ENCODE measurements at regions not wholly inside any gene's neighbourhood (a gene's known extent, or its start where the extent isn't known, plus 50 kb on each side); places are given as distances from the start of the nearest gene placed in this dataset.

GRCh38 chr13:80612804-80613203 is 271.9 kb upstream of the SPRY2 start:
- DNase-seq = no peak

GRCh38 chr13:80611310-80611709 is 270.4 kb upstream of the SPRY2 start:
- DNase-seq = no peak

GRCh38 chr13:80605716-80606115 is 264.8 kb upstream of the SPRY2 start:
- no peak for DNase-seq

DNA sequence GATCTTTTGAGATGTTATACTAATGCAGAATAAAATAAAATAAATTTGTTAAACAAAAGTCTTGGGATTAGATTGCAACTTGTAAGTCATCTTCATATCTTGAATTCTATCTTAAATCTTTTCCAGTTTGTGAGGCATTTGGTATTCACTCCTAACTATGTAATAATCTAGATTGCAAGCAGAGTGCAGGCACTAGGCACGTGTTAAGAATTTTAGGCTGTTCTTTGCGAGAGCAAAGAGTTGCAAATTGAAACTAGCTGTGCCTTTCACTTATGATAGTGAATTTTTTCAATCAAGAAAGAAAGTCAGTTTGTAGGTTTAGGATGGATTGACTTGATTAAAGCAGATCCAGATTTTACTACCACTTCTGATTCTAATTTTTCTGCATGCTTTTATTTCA is 264.1 kb upstream of the SPRY2 start:
- DNase-seq = no peak

DNA sequence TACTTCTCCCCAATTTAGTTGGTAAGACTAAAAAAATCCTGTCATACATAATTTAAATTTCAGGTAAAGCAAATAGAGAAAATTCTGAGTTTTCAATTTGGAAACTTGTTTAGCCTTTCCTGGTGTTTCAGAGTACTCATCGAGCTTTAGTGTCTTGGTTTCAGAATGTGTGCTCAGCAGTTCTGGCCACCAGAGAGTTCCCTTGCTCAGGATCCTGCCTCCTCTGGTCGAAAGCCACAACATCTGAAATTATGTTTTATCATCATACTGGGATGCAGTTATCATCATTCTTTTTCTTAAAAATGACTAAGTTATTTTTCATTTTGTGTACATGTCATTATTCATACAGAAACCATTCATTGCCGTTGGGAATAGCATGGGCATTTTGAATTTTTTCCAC is 263.2 kb upstream of the SPRY2 start:
- DNase-seq = peak; percentile 65

DNA sequence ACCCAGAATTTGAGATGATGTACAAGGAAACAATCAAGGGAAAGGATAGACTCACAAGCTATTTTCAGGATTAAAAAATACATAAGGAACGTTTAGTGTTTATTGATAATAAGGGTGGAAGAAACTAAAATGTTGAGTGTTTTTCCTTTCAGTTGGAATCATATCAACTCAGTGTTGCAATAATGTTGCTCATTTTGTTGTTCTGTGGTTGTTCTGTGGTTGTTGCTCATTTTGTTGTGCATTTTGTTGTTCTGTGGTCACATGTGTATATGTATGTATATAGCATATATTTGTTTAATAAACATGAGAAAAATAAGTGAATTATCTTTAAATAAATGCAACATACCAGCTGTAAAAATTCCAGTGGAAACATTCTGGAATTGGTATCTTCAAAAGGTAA is 262.4 kb upstream of the SPRY2 start:
- DNase-seq = no peak

DNA sequence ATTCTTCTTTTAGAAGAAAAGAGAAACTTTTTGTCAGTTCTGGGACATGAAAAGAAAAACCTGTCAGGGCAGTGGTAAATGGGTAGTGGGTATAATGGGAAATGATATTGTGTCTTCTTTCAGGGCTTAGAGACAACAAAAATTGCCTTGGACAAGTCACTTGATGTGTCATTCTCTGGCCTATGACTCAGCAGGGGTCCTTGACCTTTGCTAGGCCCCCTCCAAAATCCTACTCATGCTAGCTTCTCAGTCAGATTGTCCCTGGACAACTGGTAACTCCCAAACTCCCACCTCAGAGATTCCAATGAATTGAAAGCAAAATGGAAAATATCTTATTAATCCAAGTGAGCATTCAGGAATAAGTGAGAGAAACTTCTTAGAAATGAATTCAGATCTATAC is 258.8 kb upstream of the SPRY2 start:
- no peak for DNase-seq

DNA sequence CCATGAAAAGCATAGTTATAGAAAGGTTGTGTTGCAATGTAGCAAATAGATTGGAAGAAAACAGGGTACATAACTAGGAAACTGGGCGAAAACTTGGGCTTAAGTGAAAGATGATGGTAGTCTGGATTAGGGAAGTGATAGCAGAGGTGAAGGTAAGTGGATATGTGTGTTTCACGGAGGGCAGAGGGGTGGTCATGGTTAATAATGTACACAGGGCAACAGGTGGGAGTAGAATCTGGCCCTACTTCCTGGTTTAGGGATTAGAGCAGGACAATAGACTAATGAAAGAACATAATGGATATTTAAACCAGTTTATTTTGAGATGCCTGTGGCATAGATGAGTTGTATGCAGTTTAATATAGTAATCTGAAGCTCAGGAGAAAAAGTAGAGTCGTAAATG is 257.3 kb upstream of the SPRY2 start:
- DNase-seq = no peak

GRCh38 chr13:80591976-80592740 is 251.2 kb upstream of the SPRY2 start:
- no peak for DNase-seq

DNA sequence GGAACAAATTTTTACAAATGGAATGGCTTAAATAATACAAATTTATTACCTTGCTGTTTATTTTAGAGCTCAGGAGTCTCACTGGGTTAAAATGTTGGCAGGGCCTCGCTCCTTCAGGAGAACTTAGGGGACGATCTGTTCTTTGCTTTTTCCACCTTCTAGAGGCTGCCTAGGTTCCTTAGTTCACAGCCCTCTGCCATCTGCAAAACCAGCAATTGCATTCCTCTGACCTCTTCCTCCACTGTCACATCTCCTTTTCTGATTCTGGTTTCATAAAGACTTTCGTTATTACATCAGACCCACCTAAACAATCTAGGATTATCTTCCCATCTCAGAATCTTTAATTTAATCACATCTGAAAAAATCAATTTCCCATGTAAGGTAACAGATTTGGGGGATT is 249.6 kb upstream of the SPRY2 start:
- no peak for DNase-seq

DNA sequence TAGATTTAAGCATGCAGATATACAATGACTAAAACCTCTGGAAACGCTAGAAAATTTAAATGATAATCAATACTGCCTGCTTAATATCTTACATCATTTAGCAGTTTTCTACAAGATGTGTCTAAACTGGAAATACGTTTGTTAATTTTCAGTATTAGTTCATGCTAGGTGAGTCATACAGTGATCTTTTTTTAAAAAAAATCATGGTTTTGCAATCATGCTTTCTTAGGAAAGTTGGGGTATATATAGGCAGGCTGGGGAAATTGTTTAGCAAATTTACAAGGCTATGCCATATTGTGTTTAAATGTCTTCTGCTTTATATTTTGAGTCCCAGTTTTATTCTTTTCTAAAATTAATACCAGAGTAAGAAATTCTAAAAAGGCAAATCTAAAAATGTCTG is 245.4 kb upstream of the SPRY2 start:
- no peak for DNase-seq

DNA sequence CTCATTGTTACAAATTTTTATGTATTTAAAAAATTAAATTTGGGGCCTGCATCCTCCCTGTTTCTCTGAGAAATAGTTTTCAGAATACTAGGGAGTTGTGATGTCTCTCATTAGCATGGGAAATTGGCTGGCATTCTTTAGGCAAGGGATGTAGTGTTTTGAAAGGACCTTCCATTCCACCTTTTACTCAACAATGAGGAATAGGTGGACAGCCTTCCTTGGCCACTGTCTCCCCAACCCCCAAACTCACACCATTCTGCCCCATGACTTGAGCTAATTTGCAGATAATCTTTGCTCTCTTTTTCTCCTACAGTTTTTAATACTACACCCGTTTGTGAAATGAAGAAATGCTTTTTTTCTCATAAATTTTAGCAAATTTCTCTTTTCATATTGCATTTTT is 244.6 kb upstream of the SPRY2 start:
- no peak for DNase-seq

GRCh38 chr13:80584785-80585184 is 243.9 kb upstream of the SPRY2 start:
- no peak for DNase-seq

DNA sequence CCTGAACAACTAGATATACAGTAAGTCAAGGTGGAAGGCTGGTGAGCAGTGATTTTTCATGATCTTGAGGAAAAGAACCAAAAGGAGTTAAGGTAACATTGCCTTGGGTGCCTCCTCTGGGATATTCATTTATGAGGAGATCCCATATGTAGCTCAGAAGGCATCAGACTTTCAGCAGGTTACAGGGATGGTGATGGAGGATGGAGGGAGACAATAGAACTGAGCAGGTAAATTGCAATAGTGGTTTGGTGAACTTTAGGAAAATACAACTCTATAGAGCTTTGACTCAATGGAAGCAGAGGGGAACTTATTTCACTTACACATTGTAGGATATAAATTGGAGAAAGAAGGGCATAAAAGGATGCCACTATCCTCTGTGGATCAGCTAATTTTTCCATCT is 243.4 kb upstream of the SPRY2 start:
- no peak for DNase-seq

GRCh38 chr13:80577926-80578670 is 237.2 kb upstream of the SPRY2 start:
- DNase-seq = no peak

DNA sequence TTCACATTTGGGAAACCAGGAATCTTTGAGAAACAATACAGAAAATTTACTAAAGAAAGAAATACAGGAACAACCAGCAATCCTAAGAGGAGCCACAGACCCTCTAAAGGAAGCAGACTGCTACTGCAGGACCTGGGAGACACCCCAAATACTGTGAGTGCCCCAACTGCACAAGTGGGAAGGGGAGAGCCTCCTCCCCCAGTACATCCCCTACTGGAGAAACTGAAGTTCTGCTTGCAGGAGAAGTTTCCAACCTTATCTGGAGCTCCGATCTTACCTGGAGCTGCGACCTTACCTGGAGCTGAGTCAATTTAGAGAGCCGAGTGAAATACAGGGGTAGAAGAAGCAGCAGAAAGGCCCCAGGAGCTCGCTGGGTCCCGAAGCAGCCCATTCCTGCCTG is 236.4 kb upstream of the SPRY2 start:
- no peak for DNase-seq

DNA sequence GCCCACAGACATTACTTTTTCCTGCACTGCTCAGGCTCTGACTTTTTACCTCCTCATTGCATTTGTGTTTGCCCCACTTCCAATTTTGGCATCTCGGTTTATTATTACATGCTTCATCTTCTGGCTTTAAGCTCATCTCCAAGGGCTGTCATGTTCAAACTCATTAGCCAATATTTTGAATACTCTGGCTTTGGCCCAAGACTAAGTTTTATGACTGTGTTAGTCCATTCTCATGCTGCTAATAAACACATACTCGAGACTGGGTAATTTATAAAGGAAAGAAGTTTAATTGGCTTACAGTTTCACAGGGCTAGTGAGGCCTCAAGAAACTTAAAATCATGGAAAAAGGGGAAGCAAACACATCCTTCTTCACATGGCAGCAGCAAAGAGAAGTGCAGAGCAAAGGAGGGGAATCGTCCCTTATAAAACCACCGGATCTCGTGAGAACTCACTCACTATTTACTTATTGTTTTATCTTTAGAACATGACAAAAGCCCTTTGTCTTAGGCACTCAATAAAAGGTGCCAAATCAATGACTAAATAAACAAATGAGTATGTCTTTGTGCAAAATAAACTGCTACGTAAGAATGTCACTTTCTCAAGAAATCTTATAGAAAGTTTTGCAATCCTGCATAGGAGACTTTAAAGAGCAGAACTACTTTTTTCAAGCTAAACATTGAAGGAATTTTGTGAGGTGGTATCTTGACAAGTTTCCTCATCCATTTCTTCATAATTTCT is 233.4 kb upstream of the SPRY2 start:
- DNase-seq = no peak

DNA sequence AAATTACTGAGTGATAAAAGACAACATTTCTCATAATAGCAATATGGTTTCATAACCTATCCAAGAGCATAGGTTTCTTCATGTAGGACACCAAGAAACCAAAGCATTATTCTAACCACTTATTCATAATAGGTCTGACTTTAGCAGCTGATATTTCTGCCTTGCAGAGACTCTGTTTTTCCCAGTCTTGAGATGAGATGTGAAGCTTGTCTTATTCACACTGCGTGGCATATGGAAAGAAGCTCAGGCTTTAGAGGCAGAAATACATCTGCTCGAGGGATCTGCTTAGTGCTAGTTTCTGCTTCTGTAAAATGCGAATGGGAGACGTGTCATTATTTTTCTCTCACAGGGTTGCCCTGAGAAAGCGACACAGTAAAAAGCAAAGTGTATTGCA is 232.0 kb upstream of the SPRY2 start:
- no peak for DNase-seq

- no peak for DNase-seq
These were observed 231.5 kb upstream of the SPRY2 start for GRCh38 chr13:80572308-80572922.

- DNase-seq = no peak
These were observed 230.7 kb upstream of the SPRY2 start for GRCh38 chr13:80571346-80572307.

- no peak for DNase-seq
These were observed 222.5 kb upstream of the SPRY2 start for GRCh38 chr13:80563439-80563838.

Measured in hindlimb muscle (tissue), 1 donor.